Posterior cingulate gyrus (tissue), 11 donors: ENCODE measurements at regions not wholly inside any gene's neighbourhood (a gene's known extent, or its start where the extent isn't known, plus 50 kb on each side); places are given as distances from the start of the nearest gene placed in this dataset.
A peak's percentile ranks its signal among the peaks of the same experiment; 100 is the strongest.

ENCODE experiments used
- DNase-seq, 10 donors: peaks; one replicate each; pipeline versions ENCODE4 v3.0.0 to v3.0.0-alpha.2; 2020 to 2021; ENCODE audit warnings: mixed read lengths in 3 of 10
- intact Hi-C: fragments of 100-400 bp; cut with DNase I; formaldehyde crosslinking; loops from one replicate; pipeline ENCODE4 v1.15.1; 2023

- intact Hi-C loops, result no loop called here
- no peak for DNase-seq
These were observed 318.9 kb downstream of the SNAPC1 start for GRCh38 chr14:62081012-62081612.

GRCh38 chr14:62081951-62082350 lies 319.7 kb downstream of the SNAPC1 start:
- DNase-seq, result no peak
- intact Hi-C loops, result no loop called here

- intact Hi-C loops, result no loop called here
- no peak for DNase-seq
These were observed 320.6 kb downstream of the SNAPC1 start for GRCh38 chr14:62082779-62083178.

- peak in 9 of 10 donors; percentile 16 to 90 (median 43) for DNase-seq
- intact Hi-C loops, result no loop called here
These were observed 321.8 kb downstream of the SNAPC1 start for GRCh38 chr14:62084020-62084419.

GRCh38 chr14:62087191-62087590 lies 325.0 kb downstream of the SNAPC1 start:
- intact Hi-C loops, result no loop called here
- peak in 2 of 10 donors; percentile 67 to 78 for DNase-seq

- no peak for DNase-seq
- intact Hi-C loops, result no loop called here
These were observed 331.5 kb downstream of the SNAPC1 start for GRCh38 chr14:62093736-62094135.

- intact Hi-C loops, result no loop called here
These were observed 334.9 kb downstream of the SNAPC1 start for GRCh38 chr14:62097072-62097471.

GRCh38 chr14:62097824-62098223 lies 335.6 kb downstream of the SNAPC1 start:
- intact Hi-C loops, result no loop called here
- no peak for DNase-seq

More at GRCh38 chr14:62097072-62097471, 334.9 kb downstream of the SNAPC1 start:
- DNase-seq, result no peak

- intact Hi-C loops, result no loop called here
- DNase-seq, result no peak
These were observed 336.1 kb downstream of the SNAPC1 start for GRCh38 chr14:62098357-62098756.

- intact Hi-C loops, result no loop called here
- DNase-seq, result no peak
These were observed 336.9 kb downstream of the SNAPC1 start for GRCh38 chr14:62099091-62099490.

- intact Hi-C loops, result no loop called here
- DNase-seq, result no peak
These were observed 339.0 kb downstream of the SNAPC1 start for GRCh38 chr14:62101189-62101588.

GRCh38 chr14:62101673-62102348 lies 339.6 kb downstream of the SNAPC1 start:
- intact Hi-C loops, result no loop called here
- no peak for DNase-seq

- no peak for DNase-seq
- intact Hi-C loops, result no loop called here
These were observed 340.1 kb downstream of the SNAPC1 start for GRCh38 chr14:62102349-62102725.

- DNase-seq, result no peak
- intact Hi-C loops, result no loop called here
These were observed 341.2 kb downstream of the SNAPC1 start for GRCh38 chr14:62103464-62103863.

- DNase-seq, result no peak
- intact Hi-C loops, result no loop called here
These were observed 348.7 kb downstream of the SNAPC1 start for GRCh38 chr14:62110941-62111340.

- intact Hi-C loops, result loop anchor here (5.0 kb wide), 1 partner anchor 225 kb away; no protein-coding TSS in a partner anchor
- DNase-seq, result peak; percentile 64 to 98 (median 89)
These were observed 355.0 kb downstream of the SNAPC1 start for GRCh38 chr14:62117010-62117750.

- intact Hi-C loops, result loop anchor here (5.0 kb wide), 1 partner anchor 225 kb away; no protein-coding TSS in a partner anchor
- no peak for DNase-seq
These were observed 355.5 kb downstream of the SNAPC1 start for GRCh38 chr14:62117751-62118105.

- peak in 1 of 10 donors; percentile 14 for DNase-seq
- intact Hi-C loops, result loop anchor here (5.0 kb wide), 1 partner anchor 226 kb away; no protein-coding TSS in a partner anchor
These were observed 356.2 kb downstream of the SNAPC1 start for GRCh38 chr14:62118461-62118860.

- intact Hi-C loops, result loop anchor here (5.0 kb wide), 1 partner anchor 227 kb away; no protein-coding TSS in a partner anchor
- DNase-seq, result peak in 1 of 10 donors; percentile 47
These were observed 356.7 kb downstream of the SNAPC1 start for GRCh38 chr14:62118871-62119270.

GRCh38 chr14:62123961-62124360 lies 361.7 kb downstream of the SNAPC1 start:
- intact Hi-C loops, result loop anchor here (10.0 kb wide), 1 partner anchor 389 kb away; no protein-coding TSS in a partner anchor
- no peak for DNase-seq

- intact Hi-C loops, result loop anchor here (5.0 to 10.0 kb wide), 2 partner anchors 391 to 663 kb away; no protein-coding TSS in a partner anchor
- no peak for DNase-seq
These were observed 363.6 kb downstream of the SNAPC1 start for GRCh38 chr14:62125793-62126192.
